Endodermal cell (in vitro differentiated cells): ENCODE measurements at regions not wholly inside any gene's neighbourhood (a gene's known extent, or its start where the extent isn't known, plus 50 kb on each side); places are given as distances from the start of the nearest gene placed in this dataset.

ENCODE experiments used
- DNase-seq: peaks from one replicate; pipeline ENCODE4 v3.0.0-alpha.2; 2017
- H3K27ac ChIP-seq: 2 replicates; pipeline ENCODE4 v1.5.1; 2013; ENCODE audit warnings: mild to moderate bottlenecking, low read depth, low read length, moderate library complexity
- H3K27me3 ChIP-seq: 2 replicates; pipeline ENCODE4 v1.6.1; 2013; ENCODE audit warnings: mild to moderate bottlenecking, low read length, moderate library complexity; ENCODE audit not compliant: insufficient read depth, control insufficient read depth, poor library complexity, severe bottlenecking
- H3K36me3 ChIP-seq: 2 replicates; pipeline ENCODE4 v1.7.0; 2013; ENCODE audit warnings: mild to moderate bottlenecking, low read length, moderate library complexity; ENCODE audit not compliant: control insufficient read depth, insufficient read depth
- H3K4me1 ChIP-seq: one replicate; pipeline ENCODE4 v1.7.0; 2013; ENCODE audit warnings: low read length; ENCODE audit not compliant: control insufficient read depth, insufficient read depth
- H3K4me3 ChIP-seq: 2 replicates; pipeline ENCODE4 v1.5.1; 2013; ENCODE audit warnings: mild to moderate bottlenecking, low read length, moderate library complexity
- H3K9ac ChIP-seq: 2 replicates; pipeline ENCODE4 v1.6.1; 2013; ENCODE audit warnings: mild to moderate bottlenecking, low read length, moderate library complexity; ENCODE audit not compliant: poor library complexity, severe bottlenecking; ENCODE audit errors: extremely low read depth
- H3K9me3 ChIP-seq: 2 replicates; pipeline ENCODE4 v1.6.1; 2013; ENCODE audit warnings: mild to moderate bottlenecking, low read length, moderate library complexity; ENCODE audit not compliant: control insufficient read depth
- H3K27ac Mint-ChIP-seq: 2 replicates; pipeline ENCODE4 v1.8.0; 2020; ENCODE audit warnings: mixed read lengths
- H3K27me3 Mint-ChIP-seq: 2 replicates; pipeline ENCODE4 v1.8.0; 2021; ENCODE audit warnings: mild to moderate bottlenecking, mixed read lengths; ENCODE audit not compliant: insufficient read depth
- H3K36me3 Mint-ChIP-seq: 2 replicates; pipeline ENCODE4 v1.8.0; 2020; ENCODE audit warnings: low read depth, mixed read lengths
- H3K4me1 Mint-ChIP-seq: 2 replicates; pipeline ENCODE4 v1.8.0; 2020; ENCODE audit warnings: mixed read lengths
- H3K4me3 Mint-ChIP-seq: 2 replicates; pipeline ENCODE4 v1.8.0; 2020; ENCODE audit warnings: mild to moderate bottlenecking, moderate library complexity, mixed read lengths
- H3K9me3 Mint-ChIP-seq: 2 replicates; pipeline ENCODE4 v1.8.0; 2020; ENCODE audit warnings: mild to moderate bottlenecking, mixed read lengths
- WGBS, 2 experiments: methylation state at CpG; one replicate each; pipeline versions ENCODE4 v1.1.5 to v1.1.7; 2013; ENCODE audit warnings: missing lambda C conversion rate in 2 of 2, mixed read lengths in 1 of 2; ENCODE audit not compliant: insufficient coverage in 1 of 2, insufficient read length in 1 of 2; 5-methylcytosine and 5-hydroxymethylcytosine counted together
- TF ChIP-seq, protein P1 (sequence below): fragments of 200-600 bp; sonication (generic); conservative IDR thresholded peaks from 2 replicates; pipeline ENCODE4 v1.5.0; 2021; ENCODE audit warnings: antibody characterized with exemption, mild to moderate bottlenecking

DNA sequence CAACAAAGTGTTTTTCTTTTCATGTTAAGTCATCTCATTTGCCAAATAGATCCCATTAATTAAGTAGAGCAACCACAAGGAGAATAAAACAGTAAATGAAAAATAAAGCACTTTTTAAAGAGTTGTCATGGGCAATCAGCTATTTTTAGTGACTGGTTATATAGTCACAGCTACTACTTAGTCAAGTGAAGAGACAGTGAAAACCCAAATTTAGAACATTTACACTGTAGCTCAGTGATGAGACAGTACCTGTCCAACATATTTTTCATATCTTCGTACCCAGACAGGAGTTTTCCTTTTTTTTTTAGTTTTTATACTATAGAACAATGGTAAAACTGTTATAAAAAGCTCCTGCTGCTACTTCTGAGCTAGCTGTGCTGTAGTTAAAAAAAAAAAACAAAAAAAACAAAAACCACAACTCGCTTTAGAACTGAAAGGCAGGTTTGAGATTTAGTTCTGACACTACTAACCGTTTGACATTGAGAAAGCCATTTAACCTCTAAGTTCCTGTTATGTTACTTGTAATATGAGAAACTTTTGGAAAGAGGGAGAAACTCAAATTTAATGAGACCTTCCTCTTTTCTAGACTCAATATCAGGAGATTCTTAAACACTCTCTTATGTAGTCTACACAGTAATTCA, 777.5 kb downstream of the ADGRL2 start:
- WGBS, 2 experiments: 97% methylated on average over 3 of the region's 3 CpGs; no CpG with 5 or more reads in 1 of the 2 experiments
- DNase-seq: no peak
- no peaks in the 10 kb centered on the region for H3K9me3 ChIP-seq

DNA sequence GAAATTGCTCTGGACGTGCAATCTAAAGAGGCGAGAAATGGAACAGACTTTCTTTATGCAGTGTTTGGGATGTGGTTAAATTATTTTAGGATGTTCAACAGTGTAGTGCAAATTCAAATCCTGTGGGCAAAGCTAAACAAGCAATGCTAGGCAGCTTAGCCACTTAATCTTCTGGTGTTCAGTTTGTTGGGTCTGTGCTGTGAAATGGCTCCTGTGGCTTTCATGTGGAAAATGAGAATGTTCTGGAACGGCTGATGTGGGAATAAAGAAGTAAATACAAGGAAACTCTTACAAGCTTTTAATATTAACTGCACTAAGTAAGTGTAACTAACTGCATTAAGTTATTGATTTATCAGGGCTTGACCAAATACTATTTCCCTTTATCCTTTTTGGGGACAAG, 766.6 kb downstream of the ADGRL2 start:
- no peaks in the 10 kb centered on the region for H3K36me3 ChIP-seq

More for the DNA sequence above, 777.5 kb downstream of the ADGRL2 start:
- Mint-ChIP-seq H3K4me3 (no peak overlapping the region), H3K4me1 (no peaks in the 10 kb centered on the region), H3K36me3 (no peaks in the 10 kb centered on the region), H3K27ac (no peak overlapping the region), H3K27me3 (no peaks in the 10 kb centered on the region), H3K9me3 (no peaks in the 10 kb centered on the region)
- Histone ChIP-seq H3K4me3 (no peak overlapping the region), H3K27ac (no peak overlapping the region), H3K4me1 (no peaks in the 10 kb centered on the region), H3K9ac (no peak overlapping the region), H3K27me3 (no peaks in the 10 kb centered on the region), H3K36me3 (no peaks in the 10 kb centered on the region)
- TF ChIP-seq, protein P1, sequence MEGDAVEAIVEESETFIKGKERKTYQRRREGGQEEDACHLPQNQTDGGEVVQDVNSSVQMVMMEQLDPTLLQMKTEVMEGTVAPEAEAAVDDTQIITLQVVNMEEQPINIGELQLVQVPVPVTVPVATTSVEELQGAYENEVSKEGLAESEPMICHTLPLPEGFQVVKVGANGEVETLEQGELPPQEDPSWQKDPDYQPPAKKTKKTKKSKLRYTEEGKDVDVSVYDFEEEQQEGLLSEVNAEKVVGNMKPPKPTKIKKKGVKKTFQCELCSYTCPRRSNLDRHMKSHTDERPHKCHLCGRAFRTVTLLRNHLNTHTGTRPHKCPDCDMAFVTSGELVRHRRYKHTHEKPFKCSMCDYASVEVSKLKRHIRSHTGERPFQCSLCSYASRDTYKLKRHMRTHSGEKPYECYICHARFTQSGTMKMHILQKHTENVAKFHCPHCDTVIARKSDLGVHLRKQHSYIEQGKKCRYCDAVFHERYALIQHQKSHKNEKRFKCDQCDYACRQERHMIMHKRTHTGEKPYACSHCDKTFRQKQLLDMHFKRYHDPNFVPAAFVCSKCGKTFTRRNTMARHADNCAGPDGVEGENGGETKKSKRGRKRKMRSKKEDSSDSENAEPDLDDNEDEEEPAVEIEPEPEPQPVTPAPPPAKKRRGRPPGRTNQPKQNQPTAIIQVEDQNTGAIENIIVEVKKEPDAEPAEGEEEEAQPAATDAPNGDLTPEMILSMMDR: no peak

DNA sequence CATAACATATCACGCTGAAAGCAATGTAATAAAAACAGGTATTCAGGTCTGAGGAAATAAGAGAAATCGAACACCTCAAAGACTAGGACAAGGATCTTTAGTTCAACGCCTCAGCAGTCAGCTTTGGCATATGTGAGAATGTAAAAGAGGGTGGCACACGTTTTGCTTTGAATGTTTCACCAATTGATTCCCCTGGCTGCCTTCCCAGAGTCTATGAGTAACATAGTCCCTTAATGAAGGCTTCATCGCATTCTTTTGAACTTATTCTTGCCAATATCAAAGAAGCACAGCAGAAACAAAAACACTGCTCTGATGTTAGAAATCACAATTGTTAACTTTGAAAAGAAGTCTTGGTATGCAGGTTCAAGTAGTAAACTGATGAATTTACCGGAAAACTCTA, 764.8 kb downstream of the ADGRL2 start:
- H3K27ac Mint-ChIP-seq: no peak overlapping the region

More for the DNA sequence above, 766.6 kb downstream of the ADGRL2 start:
- Histone ChIP-seq H3K9ac (no peak overlapping the region), H3K4me1 (no peaks in the 10 kb centered on the region), H3K9me3 (no peaks in the 10 kb centered on the region), H3K27ac (no peak overlapping the region), H3K4me3 (no peak overlapping the region), H3K27me3 (no peaks in the 10 kb centered on the region)
- Mint-ChIP-seq H3K9me3 (no peaks in the 10 kb centered on the region), H3K27ac (peak overlapping the region; percentile 53), H3K4me1 (peaks cover 10% of the 10 kb centered on the region), H3K27me3 (no peaks in the 10 kb centered on the region), H3K4me3 (no peak overlapping the region), H3K36me3 (no peaks in the 10 kb centered on the region)
- DNase-seq: no peak
- TF ChIP-seq, protein P1: no peak
- WGBS, 2 experiments: 89 to 100% methylated on average over 2 to 3 of the region's 3 CpGs

More for the DNA sequence above, 764.8 kb downstream of the ADGRL2 start:
- Histone ChIP-seq H3K27me3 (no peaks in the 10 kb centered on the region), H3K9me3 (no peaks in the 10 kb centered on the region), H3K9ac (no peak overlapping the region), H3K4me3 (no peak overlapping the region), H3K4me1 (peaks cover 3% of the 10 kb centered on the region), H3K27ac (no peak overlapping the region), H3K36me3 (no peaks in the 10 kb centered on the region)
- peaks cover 18% of the 10 kb centered on the region for H3K4me1 Mint-ChIP-seq
- TF ChIP-seq, protein P1: peak; percentile 6
- no peaks in the 10 kb centered on the region for H3K36me3 Mint-ChIP-seq
- whole genome bisulfite sequencing, 2 experiments: 65 to 86% methylated on average over 3 to 6 of the region's 6 CpGs
- H3K9me3 Mint-ChIP-seq: no peaks in the 10 kb centered on the region
- no peaks in the 10 kb centered on the region for H3K27me3 Mint-ChIP-seq
- no peak overlapping the region for H3K4me3 Mint-ChIP-seq
- DNase-seq: no peak
